Right ventricle myocardium superior (tissue), 1 donor: ENCODE measurements at regions not wholly inside any gene's neighbourhood (a gene's known extent, or its start where the extent isn't known, plus 50 kb on each side); places are given as distances from the start of the nearest gene placed in this dataset.
A peak's percentile ranks its signal among the peaks of the same experiment; 100 is the strongest.
"Not testable (repeated sequence)": the region's sequence is repeated elsewhere in the genome, so short reads cannot be mapped to it uniquely, and the experiment has no call there.

Source experiments
- ATAC-seq: fragments of 200-7000 bp; cut with Tn5 transposase; one replicate; pipeline ENCODE4 v1.9.1; 2020; ENCODE audit warnings: mild to moderate bottlenecking; ENCODE audit not compliant: poor library complexity
- DNase-seq: peaks from one replicate; pipeline ENCODE4 v3.0.0-alpha.2; 2020
- intact Hi-C: fragments of 100-400 bp; cut with DNase I; formaldehyde crosslinking; loops from one replicate; pipeline ENCODE4 v1.11.2; 2022
- donor health status: DM: no; HTN: yes; CAD: no; lungs with severe emphysema.

GRCh38 chr4:22573198-22573597 is 57.3 kb upstream of the ADGRA3 start:
- peak; percentile 80 for ATAC-seq
- intact Hi-C loops, result no loop called here

GRCh38 chr4:22573641-22574040 is 57.8 kb upstream of the ADGRA3 start:
- intact Hi-C loops, result no loop called here
- DNase-seq (no peak), ATAC-seq (no peak)

More at GRCh38 chr4:22573198-22573597, 57.3 kb upstream of the ADGRA3 start:
- peak; percentile 81 for DNase-seq

- intact Hi-C loops, result no loop called here
Observed at GRCh38 chr4:22574424-22574823, 58.6 kb upstream of the ADGRA3 start.

GRCh38 chr4:22574880-22575279 is 59.0 kb upstream of the ADGRA3 start:
- no peak for ATAC-seq
- intact Hi-C loops, result no loop called here

More at GRCh38 chr4:22574424-22574823, 58.6 kb upstream of the ADGRA3 start:
- ATAC-seq (no peak), DNase-seq (no peak)

GRCh38 chr4:22587253-22587652 is 71.4 kb upstream of the ADGRA3 start:
- intact Hi-C loops, result no loop called here
- no peak for ATAC-seq
- no peak for DNase-seq

More at GRCh38 chr4:22574880-22575279, 59.0 kb upstream of the ADGRA3 start:
- DNase-seq, result no peak

- no peak for DNase-seq
- ATAC-seq, result no peak
- intact Hi-C loops, result no loop called here
Observed at GRCh38 chr4:22593933-22594332, 78.1 kb upstream of the ADGRA3 start.

GRCh38 chr4:22595684-22596083 is 79.8 kb upstream of the ADGRA3 start:
- intact Hi-C loops, result no loop called here
- no peak for ATAC-seq
- no peak for DNase-seq

- intact Hi-C loops, result no loop called here
- ATAC-seq, result peak; percentile 82
- no peak for DNase-seq
Observed at GRCh38 chr4:22596409-22596808, 80.5 kb upstream of the ADGRA3 start.

- intact Hi-C loops, result no loop called here
- no peak for DNase-seq
Observed at GRCh38 chr4:22597471-22597870, 81.6 kb upstream of the ADGRA3 start.

GRCh38 chr4:22598113-22599047 is 82.5 kb upstream of the ADGRA3 start:
- intact Hi-C loops, ATAC-seq, DNase-seq: not testable (repeated sequence)

More at GRCh38 chr4:22597471-22597870, 81.6 kb upstream of the ADGRA3 start:
- ATAC-seq, result no peak

GRCh38 chr4:22599228-22599928 is 83.5 kb upstream of the ADGRA3 start:
- intact Hi-C loops, DNase-seq, ATAC-seq: not testable (repeated sequence)

- not testable (repeated sequence) for DNase-seq, ATAC-seq
- intact Hi-C loops, result loop anchor here (10.0 kb wide), 1 partner anchor 195 kb away; no protein-coding TSS in a partner anchor
Observed at GRCh38 chr4:22599929-22600432, 84.1 kb upstream of the ADGRA3 start.

- not testable (repeated sequence) for DNase-seq, ATAC-seq
- intact Hi-C loops, result loop anchor here (10.0 kb wide), 1 partner anchor 197 kb away; no protein-coding TSS in a partner anchor
Observed at GRCh38 chr4:22601638-22602037, 85.8 kb upstream of the ADGRA3 start.

GRCh38 chr4:22607382-22607781 is 85.4 kb upstream of the GBA3 start:
- intact Hi-C loops, result loop anchor here (10.0 kb wide), 1 partner anchor 203 kb away; no protein-coding TSS in a partner anchor
- DNase-seq (peak; percentile 50), ATAC-seq (peak; percentile 97)

- DNase-seq, ATAC-seq: not testable (repeated sequence)
- intact Hi-C loops, result loop anchor here (10.0 kb wide), 1 partner anchor 205 kb away; no protein-coding TSS in a partner anchor
Observed at GRCh38 chr4:22609951-22610525, 82.7 kb upstream of the GBA3 start.

GRCh38 chr4:22614114-22614513 is 78.6 kb upstream of the GBA3 start:
- DNase-seq (no peak), ATAC-seq (peak; percentile 18)
- intact Hi-C loops, result no loop called here

GRCh38 chr4:22616516-22616915 is 76.2 kb upstream of the GBA3 start:
- DNase-seq (no peak), ATAC-seq (no peak)
- intact Hi-C loops, result no loop called here

GRCh38 chr4:22620144-22620543 is 72.6 kb upstream of the GBA3 start:
- ATAC-seq, intact Hi-C loops, DNase-seq: not testable (repeated sequence)

GRCh38 chr4:22621970-22622369 is 70.8 kb upstream of the GBA3 start:
- intact Hi-C loops, DNase-seq, ATAC-seq: not testable (repeated sequence)
